ENCODE measurements at regions not wholly inside any gene's neighbourhood (a gene's known extent, or its start where the extent isn't known, plus 50 kb on each side); places are given as distances from the start of the nearest gene placed in this dataset.

GRCh38 chr3:98991393-98991792 lies 89.9 kb upstream of the DCBLD2 start:
- TF ChIP-seq EP300 (conservative IDR thresholded peaks at IDR 0.05; ENCODE audit: poor library complexity, severe bottlenecking) (no peak), REST (IDR thresholded peaks at IDR 0.05; ENCODE audit: borderline replicate concordance) (no peak), SMC3 (conservative IDR thresholded peaks at IDR 0.05; ENCODE audit: poor library complexity) (no peak), TAF1 (IDR thresholded peaks at IDR 0.05; ENCODE audit: low read depth) (no peak), RAD21 (conservative IDR thresholded peaks at IDR 0.05) (no peak), CTCF (IDR thresholded peaks at IDR 0.05; ENCODE audit: poor library complexity, severe bottlenecking) (no peak), MXI1 (conservative IDR thresholded peaks at IDR 0.05; ENCODE audit: poor library complexity, severe bottlenecking) (no peak), EZH2 (IDR thresholded peaks at IDR 0.05; ENCODE audit: borderline replicate concordance, insufficient read depth, low read length, poor library complexity, severe bottlenecking) (no peak), POLR2AphosphoS5 (IDR thresholded peaks at IDR 0.05) (no peak)

GRCh38 chr3:98990657-98991056 lies 89.2 kb upstream of the DCBLD2 start:
- Histone ChIP-seq H4K20me1 (ENCODE audit: insufficient read depth) (no peaks in the 10 kb centered on the region), H2AFZ (ENCODE audit: low read depth, low read length) (no peak overlapping the region), H3K27me3 (ENCODE audit: insufficient read depth, low read depth, low read length) (no peaks in the 10 kb centered on the region), H3K4me2 (ENCODE audit: low read length) (no peak overlapping the region), H3K9me3 (ENCODE audit: low read length) (no peaks in the 10 kb centered on the region), H3K4me3 (ENCODE audit: low read length) (no peak overlapping the region), H3K9ac (ENCODE audit: low read length) (no peak overlapping the region), H3K27ac (ENCODE audit: low read length) (no peak overlapping the region), H3K36me3 (ENCODE audit: insufficient read depth, low read length) (no peaks in the 10 kb centered on the region), H3K79me2 (replicated peaks; ENCODE audit: insufficient read depth, low read length) (no peaks in the 10 kb centered on the region), H3F3A (ENCODE audit: insufficient read depth, low read length, poor library complexity, severe bottlenecking) (no peaks in the 10 kb centered on the region), H3K9me2 (ENCODE audit: insufficient read depth, low read length) (no peaks in the 10 kb centered on the region)
- TF ChIP-seq EZH2 (IDR thresholded peaks at IDR 0.05; ENCODE audit: borderline replicate concordance, insufficient read depth, low read length, poor library complexity, severe bottlenecking) = no peak
- TF ChIP-seq REST (IDR thresholded peaks at IDR 0.05; ENCODE audit: borderline replicate concordance) = no peak
- TF ChIP-seq RAD21 (conservative IDR thresholded peaks at IDR 0.05) = no peak
- TF ChIP-seq POLR2AphosphoS5 (IDR thresholded peaks at IDR 0.05) = no peak
- no peak for TF ChIP-seq TAF1 (IDR thresholded peaks at IDR 0.05; ENCODE audit: low read depth)
- TF ChIP-seq MXI1 (conservative IDR thresholded peaks at IDR 0.05; ENCODE audit: poor library complexity, severe bottlenecking) = no peak
- TF ChIP-seq SMC3 (conservative IDR thresholded peaks at IDR 0.05; ENCODE audit: poor library complexity) = no peak
- TF ChIP-seq EP300 (conservative IDR thresholded peaks at IDR 0.05; ENCODE audit: poor library complexity, severe bottlenecking) = no peak
- TF ChIP-seq CTCF (IDR thresholded peaks at IDR 0.05; ENCODE audit: poor library complexity, severe bottlenecking) = no peak

More at GRCh38 chr3:98991393-98991792, 89.9 kb upstream of the DCBLD2 start:
- no peaks in the 10 kb centered on the region for H3F3A ChIP-seq (ENCODE audit: insufficient read depth, low read length, poor library complexity, severe bottlenecking)
- H2AFZ ChIP-seq (ENCODE audit: low read depth, low read length) = no peak overlapping the region
- no peak overlapping the region for H3K27ac ChIP-seq (ENCODE audit: low read length)
- H3K4me2 ChIP-seq (ENCODE audit: low read length) = no peak overlapping the region
- H3K4me3 ChIP-seq (ENCODE audit: low read length) = no peak overlapping the region
- H4K20me1 ChIP-seq (ENCODE audit: insufficient read depth) = no peaks in the 10 kb centered on the region
- H3K79me2 ChIP-seq (replicated peaks; ENCODE audit: insufficient read depth, low read length) = no peaks in the 10 kb centered on the region
- H3K27me3 ChIP-seq (ENCODE audit: insufficient read depth, low read depth, low read length) = no peaks in the 10 kb centered on the region
- no peak overlapping the region for H3K9ac ChIP-seq (ENCODE audit: low read length)
- H3K36me3 ChIP-seq (ENCODE audit: insufficient read depth, low read length) = no peaks in the 10 kb centered on the region
- H3K9me3 ChIP-seq (ENCODE audit: low read length) = no peaks in the 10 kb centered on the region
- no peaks in the 10 kb centered on the region for H3K9me2 ChIP-seq (ENCODE audit: insufficient read depth, low read length)

Data from neural cell (in vitro differentiated cells).